Peyer's patch (tissue), 4 donors: ENCODE measurements at regions not wholly inside any gene's neighbourhood (a gene's known extent, or its start where the extent isn't known, plus 50 kb on each side); places are given as distances from the start of the nearest gene placed in this dataset.

Experiments
- DNase-seq, 3 donors: peaks; one replicate each; pipeline ENCODE4 v3.0.0-alpha.2; 2017 to 2019
- H3K27ac ChIP-seq, 4 donors: fragments of 200-600 bp; sonication (generic); one replicate each; pipeline ENCODE4 v1.5.1; 2016 to 2019
- H3K27me3 ChIP-seq, 2 donors: fragments of 200-600 bp; sonication (generic); one replicate each; pipeline ENCODE4 v1.5.1; 2019
- H3K36me3 ChIP-seq, 3 donors: fragments of 200-600 bp; sonication (generic); one replicate each; pipeline ENCODE4 v1.5.1; 2016 to 2019
- H3K4me1 ChIP-seq, 4 donors: fragments of 200-600 bp; sonication (generic); one replicate each; pipeline ENCODE4 v1.5.1; 2016 to 2019
- H3K4me3 ChIP-seq, 4 donors: fragments of 200-600 bp; sonication (generic); 1 replicate in 3 of 4; 2 replicates in 1 of 4; pipeline ENCODE4 v1.5.1; 2016 to 2019; ENCODE audit warnings: mild to moderate bottlenecking in 1 of 4
- H3K9me3 ChIP-seq, 4 donors: fragments of 200-600 bp; sonication (generic); one replicate each; pipeline ENCODE4 v1.5.1; 2016 to 2019; ENCODE audit warnings: mild to moderate bottlenecking in 1 of 4
- CTCF ChIP-seq, 6 experiments: fragments of 450-650 bp in 4 of 6; fragments of 200-600 bp in 2 of 6; sonication (generic) in 1 of 6; IDR thresholded peaks; one replicate each; pipeline ENCODE4 v1.5.1; 2017 to 2019; ENCODE audit warnings: antibody characterized with exemption in 6 of 6, mild to moderate bottlenecking in 3 of 6, moderate library complexity in 1 of 6
- POLR2A ChIP-seq, 2 donors: fragments of 450-650 bp; IDR thresholded peaks; one replicate each; pipeline ENCODE4 v1.5.1; 2017; ENCODE audit warnings: antibody characterized with exemption in 2 of 2, mild to moderate bottlenecking in 2 of 2, moderate library complexity in 2 of 2
- small RNA-seq, 2 donors: library from RNA; depleted of rRNA; stranded (forward); fragments of <200 nt; gene quantifications; one replicate each; pipeline ENCODE3, GENCODE V24; 2016

- H3K27me3 ChIP-seq = no peaks in the 10 kb centered on the region
- H3K4me1 ChIP-seq = no peaks in the 10 kb centered on the region
- H3K4me3 ChIP-seq = no peak overlapping the region
- DNase-seq = no peak
- no peak overlapping the region for H3K27ac ChIP-seq
- TF ChIP-seq CTCF (IDR thresholded peaks at IDR 0.05) = no peak
- TF ChIP-seq POLR2A (IDR thresholded peaks at IDR 0.05) = no peak
- no peaks in the 10 kb centered on the region for H3K36me3 ChIP-seq
- H3K9me3 ChIP-seq = no peaks in the 10 kb centered on the region
Observed at GRCh38 chr1:34701326-34702060, 53.4 kb upstream of the GJB5 start.

Small RNAs in the stretch of these regions (small RNA-seq; reads per million reads assigned to genes)
- gene MIR552 = 0.53 to 0.76 reads per million in 2 donors
